Astrocyte of the hippocampus (primary cell): ENCODE measurements at regions not wholly inside any gene's neighbourhood (a gene's known extent, or its start where the extent isn't known, plus 50 kb on each side); places are given as distances from the start of the nearest gene placed in this dataset.

Experiments used
- DNase-seq: peaks from one replicate; pipeline ENCODE4 v3.0.0; 2011; ENCODE audit warnings: low read depth, low spot score

DNA sequence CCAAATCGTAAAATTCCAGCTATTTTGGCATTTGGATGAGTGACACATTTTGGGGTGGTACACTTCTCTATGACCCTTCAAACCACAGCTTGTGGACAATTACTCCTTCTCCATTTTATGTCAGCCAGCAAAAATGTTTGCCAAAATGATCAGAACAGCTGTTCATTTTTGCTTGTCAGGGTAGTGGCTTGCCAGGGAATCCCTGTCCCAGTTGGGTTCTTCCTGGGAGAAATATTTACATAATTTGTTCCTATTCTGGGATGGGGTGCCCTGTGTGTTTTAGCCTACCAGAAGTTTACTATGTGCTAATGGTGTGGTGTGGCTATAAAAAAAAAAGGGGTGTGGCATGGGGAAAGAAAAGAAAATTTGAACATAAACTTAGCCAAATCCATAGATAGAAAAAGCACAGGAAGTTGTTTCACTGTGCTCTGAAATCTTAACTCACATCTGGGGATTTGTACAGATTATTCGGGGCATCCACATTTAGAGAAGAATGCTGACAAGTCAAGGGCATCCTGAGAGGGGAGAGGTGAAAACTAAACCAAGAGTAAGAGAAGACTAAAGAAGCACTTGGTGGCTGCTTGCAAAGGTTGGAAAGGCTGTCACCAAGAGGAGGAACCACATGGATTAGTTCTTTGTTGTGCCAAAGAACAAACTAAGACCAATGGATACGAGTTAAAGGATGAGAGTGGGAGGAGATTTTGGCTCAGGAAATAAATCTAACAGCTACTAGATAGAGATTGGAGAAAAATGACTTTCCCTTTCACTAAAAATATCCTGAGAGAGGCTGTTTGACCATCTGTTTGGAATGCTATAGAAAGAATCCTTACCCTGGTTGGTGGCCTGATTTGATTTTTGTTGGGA, 55.2 kb upstream of the RBM24 start:
- DNase-seq, result no peak

DNA sequence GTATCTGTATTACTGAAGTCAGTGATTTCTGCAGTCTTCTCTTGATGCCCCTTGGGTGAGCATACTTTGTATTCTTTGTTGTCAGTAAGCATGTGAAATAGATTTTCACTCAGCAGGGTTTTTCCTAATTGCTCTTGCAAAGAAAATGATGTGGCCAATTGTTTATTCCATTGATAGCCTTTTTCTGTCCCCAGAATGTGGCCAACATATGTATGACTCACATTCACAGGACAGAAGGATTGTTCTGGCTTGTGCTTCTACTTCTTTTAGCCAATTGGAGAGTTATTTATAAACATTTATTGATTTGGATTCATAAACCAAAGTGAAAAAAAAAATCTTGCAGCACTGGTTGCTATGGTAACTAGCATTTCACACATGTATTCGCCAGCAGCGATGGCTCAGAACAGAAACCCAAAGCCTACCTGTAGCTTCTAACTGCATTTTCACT, 54.4 kb upstream of the RBM24 start:
- DNase-seq, result peak; percentile 17

DNA sequence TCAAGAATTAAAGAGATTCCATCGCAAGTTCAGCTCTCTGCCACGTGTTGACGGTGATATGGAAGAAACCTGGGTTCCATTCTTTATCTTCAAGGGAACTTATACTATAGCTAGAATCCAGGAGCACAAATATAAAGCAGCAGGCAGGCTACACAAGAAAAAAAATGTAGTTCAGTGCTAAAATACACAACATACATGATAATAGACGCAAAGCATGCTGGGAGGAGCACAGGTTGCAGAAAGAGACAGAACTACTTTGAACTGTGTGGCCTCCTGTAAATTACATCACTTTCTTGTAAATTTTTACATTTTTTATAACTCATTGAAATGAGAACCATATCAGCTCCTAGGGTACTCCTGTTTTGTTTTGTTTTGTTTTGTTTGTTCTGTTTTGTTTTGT, 53.8 kb upstream of the RBM24 start:
- DNase-seq, result no peak
